KMS-11 (cell line): ENCODE measurements at regions not wholly inside any gene's neighbourhood (a gene's known extent, or its start where the extent isn't known, plus 50 kb on each side); places are given as distances from the start of the nearest gene placed in this dataset.
A peak's percentile ranks its signal among the peaks of the same experiment; 100 is the strongest.

ENCODE experiments used
- H2AFZ ChIP-seq: fragments of 200-600 bp; sonication (generic); 2 replicates; pipeline ENCODE4 v1.6.1; 2016; ENCODE audit warnings: antibody characterized with exemption, mixed run types, low read depth
- H3K27ac ChIP-seq: fragments of 200-600 bp; sonication (generic); 2 replicates; pipeline ENCODE4 v1.6.1; 2016; ENCODE audit warnings: mild to moderate bottlenecking, mixed run types
- H3K27me3 ChIP-seq: fragments of 200-600 bp; sonication (generic); 2 replicates; pipeline ENCODE4 v1.6.1; 2017; ENCODE audit warnings: mild to moderate bottlenecking, low read depth, mixed run types, moderate library complexity; ENCODE audit not compliant: insufficient read depth
- H3K36me3 ChIP-seq: fragments of 200-600 bp; sonication (generic); 2 replicates; pipeline ENCODE4 v1.6.1; 2017; ENCODE audit warnings: mild to moderate bottlenecking, mixed run types; ENCODE audit not compliant: insufficient read depth
- H3K4me1 ChIP-seq: fragments of 200-600 bp; sonication (generic); 2 replicates; pipeline ENCODE4 v1.6.1; 2016; ENCODE audit warnings: mild to moderate bottlenecking, low read depth, mixed run types; ENCODE audit not compliant: poor library complexity, severe bottlenecking
- H3K4me2 ChIP-seq: fragments of 200-600 bp; sonication (generic); 2 replicates; pipeline ENCODE4 v1.7.0; 2016; ENCODE audit warnings: mild to moderate bottlenecking, mixed run types
- H3K4me3 ChIP-seq: fragments of 200-600 bp; sonication (generic); IDR thresholded peaks from 2 replicates; pipeline ENCODE4 v1.6.1; 2017; ENCODE audit warnings: low read depth, low read length, mixed read lengths; ENCODE audit not compliant: insufficient read depth
- H3K79me2 ChIP-seq: fragments of 200-600 bp; sonication (generic); 2 replicates; pipeline ENCODE4 v1.6.1; 2016; ENCODE audit warnings: low read depth, mixed run types; ENCODE audit not compliant: insufficient read depth
- H3K9ac ChIP-seq: fragments of 200-600 bp; sonication (generic); 2 replicates; pipeline ENCODE4 v1.6.1; 2016; ENCODE audit warnings: mild to moderate bottlenecking, mixed run types
- H4K20me1 ChIP-seq: fragments of 200-600 bp; sonication (generic); 2 replicates; pipeline ENCODE4 v1.6.1; 2016; ENCODE audit warnings: mild to moderate bottlenecking, mixed run types; ENCODE audit not compliant: insufficient read depth
- TF ChIP-seq, protein P1 (sequence below): fragments of 200-600 bp; sonication (generic); conservative IDR thresholded peaks from 2 replicates; pipeline ENCODE4 v1.6.1; 2017; ENCODE audit warnings: low read depth, mild to moderate bottlenecking, antibody characterized with exemption, low read length, moderate library complexity, mixed read lengths

DNA sequence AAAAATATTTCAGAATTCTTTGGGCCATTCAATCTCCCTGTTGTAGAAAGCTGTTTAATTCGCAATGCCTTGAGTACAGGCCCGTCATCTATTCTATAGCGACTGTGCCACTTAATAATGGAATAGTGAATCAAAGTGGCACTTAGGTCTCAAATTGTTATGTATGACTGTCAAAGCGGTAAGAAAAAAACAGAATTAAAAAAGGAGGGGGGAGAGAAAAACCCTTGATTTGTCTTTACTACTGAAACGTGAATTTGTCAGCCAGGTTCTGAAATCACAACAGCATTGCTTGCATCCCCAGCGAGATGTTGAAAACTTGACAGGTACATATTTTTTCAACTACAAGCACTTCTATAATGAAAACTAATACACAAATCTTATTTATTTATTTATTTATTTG, 320.9 kb downstream of the TFEC start:
- H3K36me3 ChIP-seq = no peaks in the 10 kb centered on the region
- no peak overlapping the region for H3K9ac ChIP-seq

DNA sequence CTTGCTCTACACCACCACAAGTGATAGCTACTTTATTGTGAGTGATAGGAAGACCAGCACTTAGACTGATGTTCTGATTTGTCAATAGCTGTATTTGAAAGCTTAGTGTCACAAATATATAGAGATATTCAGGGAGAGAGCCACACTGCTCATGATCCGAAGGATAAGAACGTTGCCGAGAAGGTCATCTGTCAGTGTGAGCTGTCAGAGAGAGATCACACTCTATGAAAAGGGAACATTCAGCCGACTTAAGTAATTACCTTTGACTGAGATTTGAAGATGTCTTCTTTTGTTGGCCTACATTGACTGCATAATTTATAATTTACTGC, 322.6 kb downstream of the TFEC start:
- TF ChIP-seq, protein P1, sequence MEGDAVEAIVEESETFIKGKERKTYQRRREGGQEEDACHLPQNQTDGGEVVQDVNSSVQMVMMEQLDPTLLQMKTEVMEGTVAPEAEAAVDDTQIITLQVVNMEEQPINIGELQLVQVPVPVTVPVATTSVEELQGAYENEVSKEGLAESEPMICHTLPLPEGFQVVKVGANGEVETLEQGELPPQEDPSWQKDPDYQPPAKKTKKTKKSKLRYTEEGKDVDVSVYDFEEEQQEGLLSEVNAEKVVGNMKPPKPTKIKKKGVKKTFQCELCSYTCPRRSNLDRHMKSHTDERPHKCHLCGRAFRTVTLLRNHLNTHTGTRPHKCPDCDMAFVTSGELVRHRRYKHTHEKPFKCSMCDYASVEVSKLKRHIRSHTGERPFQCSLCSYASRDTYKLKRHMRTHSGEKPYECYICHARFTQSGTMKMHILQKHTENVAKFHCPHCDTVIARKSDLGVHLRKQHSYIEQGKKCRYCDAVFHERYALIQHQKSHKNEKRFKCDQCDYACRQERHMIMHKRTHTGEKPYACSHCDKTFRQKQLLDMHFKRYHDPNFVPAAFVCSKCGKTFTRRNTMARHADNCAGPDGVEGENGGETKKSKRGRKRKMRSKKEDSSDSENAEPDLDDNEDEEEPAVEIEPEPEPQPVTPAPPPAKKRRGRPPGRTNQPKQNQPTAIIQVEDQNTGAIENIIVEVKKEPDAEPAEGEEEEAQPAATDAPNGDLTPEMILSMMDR = no peak
- H4K20me1 ChIP-seq = no peaks in the 10 kb centered on the region

More for the DNA sequence above, 320.9 kb downstream of the TFEC start:
- Histone ChIP-seq H3K4me3 (no peak overlapping the region), H4K20me1 (no peaks in the 10 kb centered on the region), H3K27ac (no peak overlapping the region), H3K27me3 (no peaks in the 10 kb centered on the region), H3K4me2 (no peak overlapping the region), H3K79me2 (no peaks in the 10 kb centered on the region), H3K4me1 (peaks cover 16% of the 10 kb centered on the region), H2AFZ (no peak overlapping the region)
- TF ChIP-seq, protein P1 = no peak

DNA sequence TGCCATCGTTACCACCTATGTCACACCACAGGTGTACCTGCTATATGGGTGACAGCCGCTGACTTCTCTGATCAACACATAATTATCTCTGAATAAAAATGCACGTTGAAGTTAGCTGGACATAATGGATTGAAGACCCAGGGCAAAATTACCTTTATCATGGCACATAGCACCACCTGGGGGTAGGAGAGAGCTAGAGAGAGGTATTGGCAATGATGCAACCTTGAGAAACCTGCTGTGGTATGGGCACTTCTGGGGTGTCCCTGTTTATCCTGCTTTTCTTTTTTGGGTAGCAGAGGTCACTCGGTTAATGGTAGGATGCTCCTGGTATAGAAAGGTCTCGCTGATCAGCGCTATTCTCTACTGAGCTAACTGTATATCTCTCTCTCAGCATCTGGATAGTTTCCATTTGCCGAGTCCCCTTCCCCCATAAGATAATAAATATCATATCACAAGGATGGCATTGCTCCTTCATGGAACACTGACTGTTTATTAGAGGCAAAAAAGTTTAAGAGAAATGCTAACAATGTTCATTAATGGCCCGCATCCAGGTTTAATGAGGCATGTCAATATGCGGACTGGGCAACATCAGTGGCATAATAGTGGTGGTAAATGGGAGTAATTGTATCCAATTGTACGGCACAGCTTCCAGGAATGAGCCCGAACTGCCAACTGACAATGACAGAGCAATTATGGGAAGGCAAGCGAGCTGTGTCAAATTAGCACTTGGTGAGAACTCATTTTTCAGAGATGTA, 323.1 kb downstream of the TFEC start:
- no peaks in the 10 kb centered on the region for H4K20me1 ChIP-seq
- H3K4me3 ChIP-seq = no peak overlapping the region
- TF ChIP-seq, protein P1 = peak; percentile 33; the same call in 1 of the 2 replicates
- H3K27me3 ChIP-seq = no peaks in the 10 kb centered on the region
- H3K4me2 ChIP-seq = no peak overlapping the region
- peaks cover 16% of the 10 kb centered on the region for H3K4me1 ChIP-seq
- no peak overlapping the region for H3K9ac ChIP-seq
- H3K79me2 ChIP-seq = no peaks in the 10 kb centered on the region
- H2AFZ ChIP-seq = no peak overlapping the region
- no peak overlapping the region for H3K27ac ChIP-seq
- no peaks in the 10 kb centered on the region for H3K36me3 ChIP-seq

More for the DNA sequence above, 322.6 kb downstream of the TFEC start:
- Histone ChIP-seq H3K79me2 (no peaks in the 10 kb centered on the region), H2AFZ (no peak overlapping the region), H3K27me3 (no peaks in the 10 kb centered on the region), H3K4me2 (no peak overlapping the region), H3K4me3 (no peak overlapping the region), H3K36me3 (no peaks in the 10 kb centered on the region), H3K9ac (no peak overlapping the region), H3K4me1 (peaks cover 16% of the 10 kb centered on the region), H3K27ac (no peak overlapping the region)

DNA sequence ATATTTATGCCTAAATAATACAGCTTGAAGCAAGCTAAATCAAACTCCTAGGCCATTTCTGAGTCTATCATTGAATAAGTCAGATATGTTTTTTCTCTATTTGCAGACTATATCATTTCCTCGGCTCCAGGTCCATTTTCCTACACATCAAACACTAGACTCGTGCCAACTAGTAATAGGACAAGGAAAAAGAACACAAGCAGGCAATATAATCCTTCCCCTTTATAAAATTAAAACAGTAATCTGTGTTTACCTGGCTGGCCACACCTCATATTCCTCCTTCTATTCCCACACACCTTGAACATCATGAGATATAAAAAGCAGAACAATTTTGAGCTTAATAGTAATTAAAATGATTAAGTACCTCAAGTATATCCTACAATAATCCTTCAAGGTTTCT, 325.7 kb downstream of the TFEC start:
- TF ChIP-seq, protein P1 = no peak
- H3K4me2 ChIP-seq = no peak overlapping the region
- no peaks in the 10 kb centered on the region for H3K27me3 ChIP-seq
- H3K4me3 ChIP-seq = no peak overlapping the region
- no peaks in the 10 kb centered on the region for H3K36me3 ChIP-seq
- H3K4me1 ChIP-seq = peaks cover 16% of the 10 kb centered on the region
- H3K79me2 ChIP-seq = no peaks in the 10 kb centered on the region
- no peaks in the 10 kb centered on the region for H4K20me1 ChIP-seq
- no peak overlapping the region for H3K9ac ChIP-seq
- H3K27ac ChIP-seq = no peak overlapping the region
- no peak overlapping the region for H2AFZ ChIP-seq
